Parathyroid adenoma (tissue), 2 donors: ENCODE measurements at regions not wholly inside any gene's neighbourhood (a gene's known extent, or its start where the extent isn't known, plus 50 kb on each side); places are given as distances from the start of the nearest gene placed in this dataset.
"Not testable (repeated sequence)": the region's sequence is repeated elsewhere in the genome, so short reads cannot be mapped to it uniquely, and the experiment has no call there.

ENCODE experiments used
- H2AFZ ChIP-seq: fragments of 300-600 bp; sonication (generic); one replicate; pipeline ENCODE4 v1.7.0; 2017; ENCODE audit warnings: antibody characterized with exemption, mild to moderate bottlenecking
- H3K27ac ChIP-seq: fragments of 300-600 bp; sonication (generic); one replicate; pipeline ENCODE4 v1.7.0; 2017
- H3K27me3 ChIP-seq: fragments of 300-600 bp; sonication (generic); one replicate; pipeline ENCODE4 v1.7.0; 2017; ENCODE audit warnings: low read length; ENCODE audit not compliant: control insufficient read depth, insufficient read depth
- H3K36me3 ChIP-seq: fragments of 300-600 bp; sonication (generic); one replicate; pipeline ENCODE4 v1.7.0; 2017; ENCODE audit warnings: low read length; ENCODE audit not compliant: control insufficient read depth, insufficient read depth
- H3K4me1 ChIP-seq: fragments of 300-600 bp; sonication (generic); one replicate; pipeline ENCODE4 v1.7.0; 2017; ENCODE audit warnings: control low read depth
- H3K4me2 ChIP-seq: fragments of 300-600 bp; sonication (generic); one replicate; pipeline ENCODE4 v1.7.0; 2017; ENCODE audit warnings: low read length
- H3K4me3 ChIP-seq: fragments of 300-600 bp; sonication (generic); one replicate; pipeline ENCODE4 v1.7.0; 2017; ENCODE audit warnings: low read depth, low read length
- H3K79me2 ChIP-seq: fragments of 300-600 bp; sonication (generic); one replicate; pipeline ENCODE4 v1.7.0; 2017; ENCODE audit warnings: control low read depth
- H3K9ac ChIP-seq: fragments of 300-600 bp; sonication (generic); one replicate; pipeline ENCODE4 v1.7.0; 2017; ENCODE audit warnings: mild to moderate bottlenecking
- H3K9me3 ChIP-seq: fragments of 300-600 bp; sonication (generic); one replicate; pipeline ENCODE4 v1.7.0; 2017; ENCODE audit warnings: low read length; ENCODE audit not compliant: control insufficient read depth
- CTCF ChIP-seq: fragments of 300-600 bp; sonication (generic); IDR thresholded peaks from one replicate; pipeline ENCODE4 v1.7.0; 2017; ENCODE audit warnings: antibody characterized with exemption, mild to moderate bottlenecking
- donor health status: primary hyperparathyroidism.

- H3K4me3 ChIP-seq, result no peak overlapping the region
- no peaks in the 10 kb centered on the region for H3K4me1 ChIP-seq
- no peaks in the 10 kb centered on the region for H3K36me3 ChIP-seq
- no peaks in the 10 kb centered on the region for H3K27me3 ChIP-seq
- no peak for TF ChIP-seq CTCF
- H3K9ac ChIP-seq, result no peak overlapping the region
- H3K79me2 ChIP-seq, result no peaks in the 10 kb centered on the region
- no peaks in the 10 kb centered on the region for H3K9me3 ChIP-seq
- no peak overlapping the region for H3K4me2 ChIP-seq
- no peak overlapping the region for H3K27ac ChIP-seq
- H2AFZ ChIP-seq, result no peak overlapping the region
Observed at GRCh38 chr7:16089191-16089590, 332.1 kb downstream of the CRPPA start.

GRCh38 chr7:16086743-16087142 lies 334.6 kb downstream of the CRPPA start:
- Histone ChIP-seq H3K27me3 (no peaks in the 10 kb centered on the region), H3K9me3 (no peaks in the 10 kb centered on the region), H3K4me1 (no peaks in the 10 kb centered on the region), H3K9ac (no peak overlapping the region), H2AFZ (no peak overlapping the region), H3K36me3 (no peaks in the 10 kb centered on the region), H3K4me2 (no peak overlapping the region), H3K27ac (no peak overlapping the region), H3K4me3 (no peak overlapping the region), H3K79me2 (no peaks in the 10 kb centered on the region)
- TF ChIP-seq CTCF, result no peak

GRCh38 chr7:16085780-16086179 lies 335.6 kb downstream of the CRPPA start:
- H3K4me3 ChIP-seq, H3K9ac ChIP-seq, H3K4me1 ChIP-seq, H3K9me3 ChIP-seq, H3K27me3 ChIP-seq, H3K79me2 ChIP-seq, H3K27ac ChIP-seq, H3K4me2 ChIP-seq, H3K36me3 ChIP-seq, H2AFZ ChIP-seq: not testable (repeated sequence)

- no peak for TF ChIP-seq CTCF
- H3K79me2 ChIP-seq, result no peaks in the 10 kb centered on the region
Observed at GRCh38 chr7:16084875-16085274, 336.5 kb downstream of the CRPPA start.

GRCh38 chr7:16084370-16084769 lies 337.0 kb downstream of the CRPPA start:
- Histone ChIP-seq H3K9me3 (no peaks in the 10 kb centered on the region), H2AFZ (no peak overlapping the region), H3K4me1 (no peaks in the 10 kb centered on the region), H3K4me2 (no peak overlapping the region), H3K27me3 (no peaks in the 10 kb centered on the region), H3K4me3 (no peak overlapping the region), H3K27ac (no peak overlapping the region), H3K79me2 (no peaks in the 10 kb centered on the region), H3K36me3 (no peaks in the 10 kb centered on the region), H3K9ac (no peak overlapping the region)
- no peak for TF ChIP-seq CTCF

More at GRCh38 chr7:16084875-16085274, 336.5 kb downstream of the CRPPA start:
- Histone ChIP-seq H3K27ac (no peak overlapping the region), H3K36me3 (no peaks in the 10 kb centered on the region), H3K27me3 (no peaks in the 10 kb centered on the region), H3K4me3 (no peak overlapping the region), H3K9ac (no peak overlapping the region), H3K4me1 (no peaks in the 10 kb centered on the region), H3K9me3 (no peaks in the 10 kb centered on the region), H2AFZ (no peak overlapping the region), H3K4me2 (no peak overlapping the region)
